Trophoblast cell (in vitro differentiated cells and primary cell): ENCODE measurements at regions not wholly inside any gene's neighbourhood (a gene's known extent, or its start where the extent isn't known, plus 50 kb on each side); places are given as distances from the start of the nearest gene placed in this dataset.

Experiments used
- DNase-seq, 2 donors: peaks; one replicate each; pipeline ENCODE4 v3.0.0-alpha.2; 2016
- H2AFZ ChIP-seq: 2 replicates; pipeline ENCODE4 v1.6.1; 2013; ENCODE audit warnings: low read length, moderate library complexity, mild to moderate bottlenecking; ENCODE audit not compliant: insufficient read depth, poor library complexity
- H2AK5ac ChIP-seq: 2 replicates; pipeline ENCODE4 v1.6.1; 2013; ENCODE audit warnings: mild to moderate bottlenecking, low read length
- H2BK120ac ChIP-seq: 2 replicates; pipeline ENCODE4 v1.6.1; 2013; ENCODE audit warnings: low read length, mild to moderate bottlenecking, moderate library complexity; ENCODE audit not compliant: insufficient read depth, poor library complexity
- H2BK12ac ChIP-seq: 2 replicates; pipeline ENCODE4 v1.6.1; 2013; ENCODE audit warnings: mild to moderate bottlenecking, low read length, moderate library complexity
- H2BK5ac ChIP-seq: 2 replicates; pipeline ENCODE4 v1.6.1; 2013; ENCODE audit warnings: low read length, low read depth, moderate library complexity, mild to moderate bottlenecking; ENCODE audit not compliant: poor library complexity
- H3K14ac ChIP-seq: 2 replicates; pipeline ENCODE4 v1.6.1; 2013; ENCODE audit warnings: mild to moderate bottlenecking, low read length
- H3K18ac ChIP-seq: 2 replicates; pipeline ENCODE4 v1.6.1; 2013; ENCODE audit warnings: mild to moderate bottlenecking, low read length
- H3K23ac ChIP-seq: 2 replicates; pipeline ENCODE4 v1.6.1; 2013; ENCODE audit warnings: low read length
- H3K27ac ChIP-seq: 2 replicates; pipeline ENCODE4 v1.5.1; 2013; ENCODE audit warnings: low read depth, mild to moderate bottlenecking, inconsistent platforms, low read length, moderate library complexity
- H3K27me3 ChIP-seq: 2 replicates; pipeline ENCODE4 v1.6.1; 2013; ENCODE audit warnings: inconsistent platforms, mild to moderate bottlenecking, low read length, moderate library complexity; ENCODE audit not compliant: insufficient read depth
- H3K36me3 ChIP-seq, 2 experiments: 1 replicate in 1 of 2; 2 replicates in 1 of 2; pipeline ENCODE4 v1.6.1; 2013; ENCODE audit warnings: low read length in 2 of 2, mild to moderate bottlenecking in 2 of 2, moderate library complexity in 1 of 2; ENCODE audit not compliant: insufficient read depth in 2 of 2, control insufficient read depth in 1 of 2
- H3K4ac ChIP-seq: 2 replicates; pipeline ENCODE4 v1.6.1; 2013; ENCODE audit warnings: low read depth, mild to moderate bottlenecking, low read length, moderate library complexity
- H3K4me1 ChIP-seq, 2 experiments: 1 replicate in 1 of 2; 2 replicates in 1 of 2; pipeline ENCODE4 v1.6.1; 2013; ENCODE audit warnings: low read length in 2 of 2, mild to moderate bottlenecking in 2 of 2, moderate library complexity in 1 of 2; ENCODE audit not compliant: insufficient read depth in 2 of 2, control insufficient read depth in 1 of 2
- H3K4me2 ChIP-seq: 2 replicates; pipeline ENCODE4 v1.6.1; 2013; ENCODE audit warnings: inconsistent platforms, mild to moderate bottlenecking, low read length, moderate library complexity
- H3K4me3 ChIP-seq: 2 replicates; pipeline ENCODE4 v1.5.1; 2013; ENCODE audit warnings: mild to moderate bottlenecking, low read depth, low read length, inconsistent platforms
- H3K79me1 ChIP-seq: one replicate; pipeline ENCODE4 v1.6.1; 2013; ENCODE audit warnings: low read length
- H3K79me2 ChIP-seq: 2 replicates; pipeline ENCODE4 v1.6.1; 2013; ENCODE audit warnings: low read length, mild to moderate bottlenecking; ENCODE audit not compliant: control insufficient read depth, insufficient read depth, poor library complexity
- H3K9ac ChIP-seq: 2 replicates; pipeline ENCODE4 v1.6.1; 2013; ENCODE audit warnings: mild to moderate bottlenecking, low read length
- H3K9me3 ChIP-seq: 2 replicates; pipeline ENCODE4 v1.6.1; 2013; ENCODE audit warnings: low read depth, mild to moderate bottlenecking, control low read depth, inconsistent platforms, low read length; ENCODE audit not compliant: insufficient read depth
- H4K12ac ChIP-seq: 2 replicates; pipeline ENCODE4 v1.6.1; 2013; ENCODE audit warnings: low read depth, mild to moderate bottlenecking, low read length, moderate library complexity
- H4K8ac ChIP-seq: 2 replicates; pipeline ENCODE4 v1.6.1; 2013; ENCODE audit warnings: low read depth, mild to moderate bottlenecking, low read length, moderate library complexity
- H4K91ac ChIP-seq: one replicate; pipeline ENCODE4 v1.6.1; 2013; ENCODE audit warnings: low read depth, mild to moderate bottlenecking, low read length, moderate library complexity
- whole genome bisulfite sequencing: extraction: QIAGEN DNeasy Blood & Tissue Kit; methylation state at CpG from one replicate; pipeline ENCODE4 v1.1.7; 2013; ENCODE audit warnings: missing lambda C conversion rate; ENCODE audit not compliant: insufficient read length, insufficient coverage; ENCODE audit errors: extremely low coverage; 5-methylcytosine and 5-hydroxymethylcytosine counted together

DNA sequence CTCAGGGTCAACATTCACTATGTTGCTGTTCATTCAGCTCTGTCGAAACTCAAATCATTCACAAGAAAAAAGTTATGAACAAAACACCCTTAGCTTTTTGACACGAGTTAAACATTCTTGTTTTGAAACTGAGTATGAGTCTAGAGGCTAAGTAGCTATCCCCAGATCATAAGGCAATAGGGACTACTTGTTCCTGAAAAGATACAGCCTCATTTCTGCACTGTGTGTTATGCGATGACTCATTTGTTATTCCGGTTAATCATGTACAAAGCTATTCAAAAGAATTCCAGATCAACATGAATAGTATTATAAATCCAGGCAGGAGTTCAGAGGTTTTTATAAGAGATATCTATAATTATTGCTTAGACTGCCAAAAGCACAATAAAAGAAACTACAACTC lies 908.0 kb downstream of the QKI start:
- Histone ChIP-seq H2AK5ac (no peak overlapping the region), H3K79me2 (no peaks in the 10 kb centered on the region), H3K79me1 (no peaks in the 10 kb centered on the region), H4K8ac (no peak overlapping the region), H4K91ac (no peak overlapping the region), H2BK120ac (no peak overlapping the region), H3K14ac (no peak overlapping the region), H3K36me3 (no peaks in the 10 kb centered on the region), H3K27ac (no peak overlapping the region), H3K4me2 (no peak overlapping the region), H2BK12ac (no peak overlapping the region), H3K9me3 (no peaks in the 10 kb centered on the region), H3K4me1 (no peaks in the 10 kb centered on the region), H3K27me3 (no peaks in the 10 kb centered on the region), H3K4me3 (no peak overlapping the region), H3K23ac (no peak overlapping the region), H2AFZ (no peak overlapping the region), H4K12ac (no peak overlapping the region), H3K18ac (no peak overlapping the region), H2BK5ac (no peak overlapping the region), H3K4ac (no peak overlapping the region), H3K9ac (no peak overlapping the region)
- DNase-seq, result peak; percentile 51 to 92
- no CpG with 5 or more reads among the region's 4 CpGs for WGBS

DNA sequence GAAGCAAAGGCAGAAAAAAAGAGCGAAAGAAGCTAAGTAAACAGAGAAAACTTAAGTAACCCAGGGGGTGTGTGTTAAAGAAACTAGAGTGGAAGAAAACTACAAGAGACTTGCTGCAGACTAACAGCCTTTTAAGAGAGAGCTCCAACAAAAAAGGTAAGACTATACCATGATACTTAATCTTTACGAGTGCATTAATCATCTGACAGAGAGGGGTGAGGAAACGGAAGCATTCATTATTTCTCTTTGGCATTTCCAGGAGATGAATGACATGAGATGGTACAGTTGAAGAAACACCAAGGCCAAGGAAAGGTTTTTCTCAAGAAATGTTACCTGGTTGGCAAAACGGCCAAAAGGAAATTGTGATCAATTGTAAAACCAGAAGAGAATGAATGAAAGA lies 906.8 kb downstream of the QKI start:
- Histone ChIP-seq H4K8ac (no peak overlapping the region), H2BK12ac (no peak overlapping the region), H3K27ac (no peak overlapping the region), H2BK5ac (no peak overlapping the region), H3K9ac (no peak overlapping the region), H3K27me3 (no peaks in the 10 kb centered on the region), H3K14ac (no peak overlapping the region), H3K9me3 (no peaks in the 10 kb centered on the region), H3K4me3 (no peak overlapping the region), H3K79me2 (no peaks in the 10 kb centered on the region), H2BK120ac (no peak overlapping the region), H4K12ac (no peak overlapping the region), H4K91ac (no peak overlapping the region), H3K18ac (no peak overlapping the region), H3K79me1 (no peaks in the 10 kb centered on the region), H3K23ac (no peak overlapping the region), H3K36me3 (no peaks in the 10 kb centered on the region), H2AK5ac (no peak overlapping the region), H2AFZ (no peak overlapping the region), H3K4me1 (no peaks in the 10 kb centered on the region), H3K4me2 (no peak overlapping the region), H3K4ac (no peak overlapping the region)
- DNase-seq, result no peak
- no CpG with 5 or more reads among the region's 4 CpGs for WGBS

GRCh38 chr6:164315376-164315775 lies 900.9 kb downstream of the QKI start:
- Histone ChIP-seq H3K27ac (no peak overlapping the region), H3K27me3 (no peaks in the 10 kb centered on the region), H2AK5ac (no peak overlapping the region), H2BK5ac (no peak overlapping the region), H3K9me3 (no peaks in the 10 kb centered on the region), H4K12ac (no peak overlapping the region), H3K14ac (no peak overlapping the region), H3K4ac (no peak overlapping the region), H3K18ac (no peak overlapping the region), H2AFZ (no peak overlapping the region), H3K9ac (no peak overlapping the region), H3K36me3 (no peaks in the 10 kb centered on the region), H3K79me1 (no peaks in the 10 kb centered on the region), H3K79me2 (no peaks in the 10 kb centered on the region), H3K4me2 (no peak overlapping the region), H4K8ac (no peak overlapping the region), H2BK12ac (no peak overlapping the region), H4K91ac (no peak overlapping the region), H3K4me3 (no peak overlapping the region), H2BK120ac (no peak overlapping the region), H3K4me1 (peaks cover 2 to 5% of the 10 kb centered on the region in 2 experiments), H3K23ac (no peak overlapping the region)
- DNase-seq, result no peak
- WGBS, result no CpG with 5 or more reads among the region's 2 CpGs

GRCh38 chr6:164308339-164308738 lies 893.8 kb downstream of the QKI start:
- no peak overlapping the region for H3K4me3 ChIP-seq
- H2BK12ac ChIP-seq, result no peak overlapping the region
- no peak overlapping the region for H2AK5ac ChIP-seq
- H3K27me3 ChIP-seq, result no peaks in the 10 kb centered on the region
- no peaks in the 10 kb centered on the region for H3K79me1 ChIP-seq
- no peak overlapping the region for H3K27ac ChIP-seq
- no peaks in the 10 kb centered on the region for H3K9me3 ChIP-seq
- no peak overlapping the region for H2BK120ac ChIP-seq
- H3K36me3 ChIP-seq, result no peaks in the 10 kb centered on the region
- H4K91ac ChIP-seq, result no peak overlapping the region
- no peak overlapping the region for H3K4me2 ChIP-seq
- H3K79me2 ChIP-seq, result no peaks in the 10 kb centered on the region
- no peak for DNase-seq
- no peak overlapping the region for H3K23ac ChIP-seq
- H2AFZ ChIP-seq, result no peak overlapping the region
- H3K4ac ChIP-seq, result no peak overlapping the region
- H3K4me1 ChIP-seq, result no peaks in the 10 kb centered on the region
- no peak overlapping the region for H3K14ac ChIP-seq
- H2BK5ac ChIP-seq, result no peak overlapping the region
- H3K9ac ChIP-seq, result no peak overlapping the region
- no peak overlapping the region for H3K18ac ChIP-seq
- no peak overlapping the region for H4K12ac ChIP-seq
- H4K8ac ChIP-seq, result no peak overlapping the region
